Prostate gland (tissue), 2 donors: ENCODE measurements at regions not wholly inside any gene's neighbourhood (a gene's known extent, or its start where the extent isn't known, plus 50 kb on each side); places are given as distances from the start of the nearest gene placed in this dataset.

Experiments used
- POLR2A ChIP-seq: fragments of 450-650 bp; IDR thresholded peaks from one replicate; pipeline ENCODE4 v1.6.1; 2016; ENCODE audit warnings: antibody characterized with exemption, mild to moderate bottlenecking
- POLR2AphosphoS5 ChIP-seq: sonication (generic); formaldehyde crosslinking; IDR thresholded peaks from one replicate; pipeline ENCODE4 v1.6.1; 2017; ENCODE audit warnings: antibody characterized with exemption
- TF ChIP-seq, protein P1 (sequence below), 4 experiments: fragments of 200-600 bp in 2 of 4; fragments of 450-650 bp in 2 of 4; sonication (generic) in 2 of 4; IDR thresholded peaks; 1 replicate in 3 of 4; 2 replicates in 1 of 4; pipeline ENCODE4 v1.5.1; 2016 to 2019; ENCODE audit warnings: antibody characterized with exemption in 4 of 4, mild to moderate bottlenecking in 2 of 4, moderate library complexity in 2 of 4

DNA sequence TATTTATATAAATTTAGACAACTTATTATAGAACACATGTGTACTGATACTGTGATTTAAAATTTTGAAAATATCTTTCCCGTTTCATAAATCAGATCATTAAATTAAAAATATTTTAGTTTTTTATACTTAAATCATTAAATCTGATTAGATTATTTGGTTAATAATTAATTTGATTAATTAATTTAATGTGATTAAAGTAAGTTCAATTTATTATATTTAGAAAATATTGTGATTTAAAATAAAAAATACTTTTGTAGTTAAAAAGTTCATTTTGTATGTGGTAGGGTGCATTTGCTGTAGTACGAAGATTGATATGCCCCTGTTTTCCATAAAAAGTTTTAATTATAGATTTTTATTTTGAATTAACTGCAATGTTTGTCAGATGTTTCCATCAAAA, 1323.4 kb downstream of the RAPGEF2 start:
- TF ChIP-seq POLR2A, result no peak
- TF ChIP-seq, protein P1, sequence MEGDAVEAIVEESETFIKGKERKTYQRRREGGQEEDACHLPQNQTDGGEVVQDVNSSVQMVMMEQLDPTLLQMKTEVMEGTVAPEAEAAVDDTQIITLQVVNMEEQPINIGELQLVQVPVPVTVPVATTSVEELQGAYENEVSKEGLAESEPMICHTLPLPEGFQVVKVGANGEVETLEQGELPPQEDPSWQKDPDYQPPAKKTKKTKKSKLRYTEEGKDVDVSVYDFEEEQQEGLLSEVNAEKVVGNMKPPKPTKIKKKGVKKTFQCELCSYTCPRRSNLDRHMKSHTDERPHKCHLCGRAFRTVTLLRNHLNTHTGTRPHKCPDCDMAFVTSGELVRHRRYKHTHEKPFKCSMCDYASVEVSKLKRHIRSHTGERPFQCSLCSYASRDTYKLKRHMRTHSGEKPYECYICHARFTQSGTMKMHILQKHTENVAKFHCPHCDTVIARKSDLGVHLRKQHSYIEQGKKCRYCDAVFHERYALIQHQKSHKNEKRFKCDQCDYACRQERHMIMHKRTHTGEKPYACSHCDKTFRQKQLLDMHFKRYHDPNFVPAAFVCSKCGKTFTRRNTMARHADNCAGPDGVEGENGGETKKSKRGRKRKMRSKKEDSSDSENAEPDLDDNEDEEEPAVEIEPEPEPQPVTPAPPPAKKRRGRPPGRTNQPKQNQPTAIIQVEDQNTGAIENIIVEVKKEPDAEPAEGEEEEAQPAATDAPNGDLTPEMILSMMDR (IDR thresholded peaks at IDR 0.05), result no peak
- TF ChIP-seq POLR2AphosphoS5, result no peak
